Glutamatergic neuron (in vitro differentiated cells): ENCODE measurements at regions not wholly inside any gene's neighbourhood (a gene's known extent, or its start where the extent isn't known, plus 50 kb on each side); places are given as distances from the start of the nearest gene placed in this dataset.

ENCODE experiments used
- DNase-seq: peaks from one replicate; pipeline ENCODE4 v3.0.0; 2022
- H3K27ac Mint-ChIP-seq: one replicate; pipeline ENCODE4 v1.8.0; 2020; ENCODE audit warnings: mild to moderate bottlenecking, mixed read lengths, inconsistent platforms; ENCODE audit not compliant: unreplicated experiment
- H3K27me3 Mint-ChIP-seq: one replicate; pipeline ENCODE4 v1.8.0; 2020; ENCODE audit warnings: mild to moderate bottlenecking, moderate library complexity, mixed read lengths, inconsistent platforms; ENCODE audit not compliant: unreplicated experiment
- H3K36me3 Mint-ChIP-seq: one replicate; pipeline ENCODE4 v1.8.0; 2020; ENCODE audit warnings: mild to moderate bottlenecking, mixed read lengths, inconsistent platforms; ENCODE audit not compliant: unreplicated experiment
- H3K4me1 Mint-ChIP-seq: one replicate; pipeline ENCODE4 v1.8.0; 2020; ENCODE audit warnings: mild to moderate bottlenecking, low read depth, mixed read lengths, inconsistent platforms; ENCODE audit not compliant: unreplicated experiment
- H3K4me3 Mint-ChIP-seq: one replicate; pipeline ENCODE4 v1.8.0; 2020; ENCODE audit warnings: mild to moderate bottlenecking, mixed read lengths, inconsistent platforms; ENCODE audit not compliant: unreplicated experiment
- H3K9me3 Mint-ChIP-seq: one replicate; pipeline ENCODE4 v1.8.0; 2020; ENCODE audit warnings: mild to moderate bottlenecking, moderate library complexity, mixed read lengths, inconsistent platforms; ENCODE audit not compliant: unreplicated experiment
- TF ChIP-seq, protein P1 (sequence below): fragments of 200-600 bp; sonication (generic); IDR thresholded peaks from one replicate; pipeline ENCODE4 v1.5.0; 2021; ENCODE audit not compliant: partially characterized antibody, unreplicated experiment

DNA sequence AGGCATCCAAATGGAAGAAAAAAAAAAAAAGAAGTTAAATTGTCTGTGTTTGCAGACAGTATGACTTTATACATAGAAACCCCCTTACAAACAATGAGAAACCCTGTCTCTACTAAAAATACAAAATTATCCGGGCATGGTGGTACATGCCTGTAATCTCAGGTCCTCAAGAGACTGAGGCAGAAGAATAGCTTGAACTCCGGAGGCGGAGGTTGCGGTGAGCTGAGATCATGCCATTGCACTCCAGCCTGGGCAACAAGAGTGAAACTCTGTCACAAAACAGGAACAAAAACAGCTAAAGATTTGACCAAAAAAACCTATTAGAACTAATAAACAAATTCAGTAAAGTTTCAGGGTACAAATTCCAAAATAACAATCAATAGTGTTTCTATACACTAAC is 385.8 kb upstream of the GRM3 start:
- no peaks in the 10 kb centered on the region for H3K27me3 Mint-ChIP-seq
- no peaks in the 10 kb centered on the region for H3K36me3 Mint-ChIP-seq

DNA sequence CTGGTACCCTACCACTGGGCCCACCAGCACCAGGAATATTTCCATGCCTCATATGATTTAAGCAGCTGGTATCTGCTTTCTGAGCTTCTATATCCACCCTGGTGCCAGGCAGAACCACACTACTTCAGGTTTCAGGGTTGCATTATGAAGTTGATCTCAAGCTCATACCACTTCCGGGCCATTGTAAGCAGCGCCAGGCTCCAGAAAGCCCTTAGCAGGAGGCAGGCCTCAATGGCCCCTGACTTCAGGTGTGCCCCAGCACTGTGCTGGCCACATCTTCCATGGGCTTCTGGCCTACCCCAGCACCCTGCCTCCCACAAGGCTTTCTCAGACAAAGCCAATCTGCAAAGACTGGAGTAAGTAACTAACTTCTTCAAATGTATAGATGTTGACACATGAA is 391.3 kb upstream of the GRM3 start:
- no peak for DNase-seq
- Mint-ChIP-seq H3K9me3 (no peaks in the 10 kb centered on the region), H3K4me3 (no peak overlapping the region), H3K4me1 (no peaks in the 10 kb centered on the region), H3K27ac (no peak overlapping the region), H3K36me3 (no peaks in the 10 kb centered on the region), H3K27me3 (no peaks in the 10 kb centered on the region)
- TF ChIP-seq, protein P1, sequence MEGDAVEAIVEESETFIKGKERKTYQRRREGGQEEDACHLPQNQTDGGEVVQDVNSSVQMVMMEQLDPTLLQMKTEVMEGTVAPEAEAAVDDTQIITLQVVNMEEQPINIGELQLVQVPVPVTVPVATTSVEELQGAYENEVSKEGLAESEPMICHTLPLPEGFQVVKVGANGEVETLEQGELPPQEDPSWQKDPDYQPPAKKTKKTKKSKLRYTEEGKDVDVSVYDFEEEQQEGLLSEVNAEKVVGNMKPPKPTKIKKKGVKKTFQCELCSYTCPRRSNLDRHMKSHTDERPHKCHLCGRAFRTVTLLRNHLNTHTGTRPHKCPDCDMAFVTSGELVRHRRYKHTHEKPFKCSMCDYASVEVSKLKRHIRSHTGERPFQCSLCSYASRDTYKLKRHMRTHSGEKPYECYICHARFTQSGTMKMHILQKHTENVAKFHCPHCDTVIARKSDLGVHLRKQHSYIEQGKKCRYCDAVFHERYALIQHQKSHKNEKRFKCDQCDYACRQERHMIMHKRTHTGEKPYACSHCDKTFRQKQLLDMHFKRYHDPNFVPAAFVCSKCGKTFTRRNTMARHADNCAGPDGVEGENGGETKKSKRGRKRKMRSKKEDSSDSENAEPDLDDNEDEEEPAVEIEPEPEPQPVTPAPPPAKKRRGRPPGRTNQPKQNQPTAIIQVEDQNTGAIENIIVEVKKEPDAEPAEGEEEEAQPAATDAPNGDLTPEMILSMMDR, result no peak

More for the DNA sequence above, 385.8 kb upstream of the GRM3 start:
- TF ChIP-seq, protein P1, result no peak
- Mint-ChIP-seq H3K27ac (no peak overlapping the region), H3K4me3 (no peak overlapping the region), H3K4me1 (no peaks in the 10 kb centered on the region), H3K9me3 (no peaks in the 10 kb centered on the region)
- DNase-seq, result no peak

DNA sequence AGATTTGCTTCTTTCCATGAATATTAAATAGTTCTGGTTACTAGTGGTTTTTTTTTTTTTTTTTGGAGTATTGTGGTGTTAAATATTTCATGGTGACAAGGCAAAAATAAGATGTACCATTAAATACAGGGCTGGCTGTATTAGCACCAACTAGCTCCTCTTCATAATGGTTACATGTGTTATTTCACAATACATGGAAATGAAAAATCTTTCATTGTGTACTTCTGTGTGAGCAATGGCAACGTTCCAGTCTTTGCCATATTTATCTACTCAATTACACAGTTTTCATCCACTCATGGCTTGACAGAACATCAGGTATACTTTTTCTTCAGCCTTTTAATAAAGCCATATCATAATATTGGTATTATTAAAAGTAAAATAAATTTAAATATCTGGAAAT is 394.7 kb upstream of the GRM3 start:
- TF ChIP-seq, protein P1, result no peak
- Mint-ChIP-seq H3K9me3 (no peaks in the 10 kb centered on the region), H3K27ac (no peak overlapping the region), H3K36me3 (no peaks in the 10 kb centered on the region), H3K27me3 (no peaks in the 10 kb centered on the region), H3K4me1 (no peaks in the 10 kb centered on the region), H3K4me3 (no peak overlapping the region)
- no peak for DNase-seq

DNA sequence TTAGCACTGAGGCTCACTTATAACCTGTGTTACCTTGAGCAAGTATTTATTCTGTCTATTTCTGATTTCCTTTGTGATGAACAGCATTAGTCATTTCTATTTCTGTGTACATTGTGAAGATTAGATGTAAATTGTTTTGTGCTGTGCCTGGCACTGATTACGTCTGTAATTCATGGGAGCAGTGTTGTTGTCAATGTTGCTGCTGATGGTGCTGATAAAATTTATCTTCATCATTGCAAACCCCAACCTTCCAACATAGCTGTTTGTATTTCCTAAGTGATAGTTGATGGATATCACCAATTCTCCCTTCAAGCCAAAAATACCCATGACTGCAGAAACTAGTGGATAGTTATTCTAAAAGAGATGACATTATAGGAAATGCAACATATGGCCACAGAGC is 400.5 kb upstream of the GRM3 start:
- Mint-ChIP-seq H3K27me3 (no peaks in the 10 kb centered on the region), H3K27ac (no peak overlapping the region), H3K4me3 (no peak overlapping the region), H3K9me3 (no peaks in the 10 kb centered on the region), H3K4me1 (no peaks in the 10 kb centered on the region), H3K36me3 (no peaks in the 10 kb centered on the region)
- no peak for DNase-seq
- TF ChIP-seq, protein P1, result no peak

DNA sequence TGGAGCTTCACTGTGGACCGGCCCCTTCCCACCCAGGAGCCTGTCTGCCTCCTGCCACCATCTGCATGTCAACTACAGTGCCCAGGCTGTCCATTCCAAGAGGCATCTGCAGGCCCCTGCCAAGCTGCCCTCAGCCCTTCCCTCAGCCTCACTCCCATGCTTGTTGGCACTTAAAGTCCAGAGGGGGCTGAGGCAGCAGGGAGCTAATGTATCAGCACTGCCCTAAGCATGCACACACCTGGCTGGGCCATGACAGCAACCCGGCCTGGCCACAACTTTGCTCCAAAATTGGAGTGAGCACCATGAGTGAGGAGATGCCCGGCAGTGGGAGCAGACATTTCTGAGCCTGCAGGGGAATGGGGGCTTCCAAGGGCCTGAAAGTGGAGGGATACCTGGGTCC is 417.5 kb upstream of the GRM3 start:
- Mint-ChIP-seq H3K27me3 (no peaks in the 10 kb centered on the region), H3K4me3 (no peak overlapping the region), H3K9me3 (peaks cover 6% of the 10 kb centered on the region), H3K4me1 (no peaks in the 10 kb centered on the region), H3K36me3 (peaks cover 6% of the 10 kb centered on the region), H3K27ac (no peak overlapping the region)
- TF ChIP-seq, protein P1, result no peak
- DNase-seq, result no peak
